ENCODE measurements at regions not wholly inside any gene's neighbourhood (a gene's known extent, or its start where the extent isn't known, plus 50 kb on each side); places are given as distances from the start of the nearest gene placed in this dataset.

DNA sequence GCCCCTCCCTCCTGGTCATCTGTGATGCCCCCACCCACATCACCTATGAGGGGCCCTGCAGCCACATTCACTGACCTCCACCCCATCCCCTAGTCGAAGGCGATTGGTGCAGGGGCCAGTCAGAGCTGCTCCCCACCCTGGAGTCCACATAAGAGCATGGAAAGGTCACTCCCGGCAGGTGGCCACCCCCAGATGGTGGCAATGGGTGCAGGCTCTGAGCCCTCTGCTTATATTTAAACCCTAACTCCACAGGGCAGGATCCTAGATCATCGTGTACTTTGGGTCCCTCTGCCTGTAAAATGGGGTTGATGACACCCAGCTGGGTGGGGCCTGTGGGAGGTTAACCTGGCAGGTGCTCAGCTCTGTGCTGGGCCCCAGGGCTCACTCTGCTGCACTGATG, 186.8 kb upstream of the C1orf174 start:
- intact Hi-C loops (cut with micrococcal nuclease; ENCODE audit: unreplicated experiment) (no loop called here), in situ Hi-C loops (cut with HindIII; ENCODE audit: low pct_unique_long_range_greater_than_20kb, low sequenced_read_pairs) (no loop called here)
- ChIA-PET CTCF (no interaction called here), POLR2A (no interaction called here)
- TF ChIP-seq, protein P1, sequence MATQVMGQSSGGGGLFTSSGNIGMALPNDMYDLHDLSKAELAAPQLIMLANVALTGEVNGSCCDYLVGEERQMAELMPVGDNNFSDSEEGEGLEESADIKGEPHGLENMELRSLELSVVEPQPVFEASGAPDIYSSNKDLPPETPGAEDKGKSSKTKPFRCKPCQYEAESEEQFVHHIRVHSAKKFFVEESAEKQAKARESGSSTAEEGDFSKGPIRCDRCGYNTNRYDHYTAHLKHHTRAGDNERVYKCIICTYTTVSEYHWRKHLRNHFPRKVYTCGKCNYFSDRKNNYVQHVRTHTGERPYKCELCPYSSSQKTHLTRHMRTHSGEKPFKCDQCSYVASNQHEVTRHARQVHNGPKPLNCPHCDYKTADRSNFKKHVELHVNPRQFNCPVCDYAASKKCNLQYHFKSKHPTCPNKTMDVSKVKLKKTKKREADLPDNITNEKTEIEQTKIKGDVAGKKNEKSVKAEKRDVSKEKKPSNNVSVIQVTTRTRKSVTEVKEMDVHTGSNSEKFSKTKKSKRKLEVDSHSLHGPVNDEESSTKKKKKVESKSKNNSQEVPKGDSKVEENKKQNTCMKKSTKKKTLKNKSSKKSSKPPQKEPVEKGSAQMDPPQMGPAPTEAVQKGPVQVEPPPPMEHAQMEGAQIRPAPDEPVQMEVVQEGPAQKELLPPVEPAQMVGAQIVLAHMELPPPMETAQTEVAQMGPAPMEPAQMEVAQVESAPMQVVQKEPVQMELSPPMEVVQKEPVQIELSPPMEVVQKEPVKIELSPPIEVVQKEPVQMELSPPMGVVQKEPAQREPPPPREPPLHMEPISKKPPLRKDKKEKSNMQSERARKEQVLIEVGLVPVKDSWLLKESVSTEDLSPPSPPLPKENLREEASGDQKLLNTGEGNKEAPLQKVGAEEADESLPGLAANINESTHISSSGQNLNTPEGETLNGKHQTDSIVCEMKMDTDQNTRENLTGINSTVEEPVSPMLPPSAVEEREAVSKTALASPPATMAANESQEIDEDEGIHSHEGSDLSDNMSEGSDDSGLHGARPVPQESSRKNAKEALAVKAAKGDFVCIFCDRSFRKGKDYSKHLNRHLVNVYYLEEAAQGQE (IDR thresholded peaks at IDR 0.05; ENCODE audit: insufficient read depth in 1 of 2, low read depth in 2 of 2, low read length in 1 of 2) = no peak
- no peak for TF ChIP-seq SIN3A (IDR thresholded peaks at IDR 0.05; ENCODE audit: borderline replicate concordance, insufficient read depth, low read depth, low read length)
- TF ChIP-seq TCF7L2 (IDR thresholded peaks at IDR 0.05; ENCODE audit: low read depth, low read length) = no peak
- TF ChIP-seq, protein P2, sequence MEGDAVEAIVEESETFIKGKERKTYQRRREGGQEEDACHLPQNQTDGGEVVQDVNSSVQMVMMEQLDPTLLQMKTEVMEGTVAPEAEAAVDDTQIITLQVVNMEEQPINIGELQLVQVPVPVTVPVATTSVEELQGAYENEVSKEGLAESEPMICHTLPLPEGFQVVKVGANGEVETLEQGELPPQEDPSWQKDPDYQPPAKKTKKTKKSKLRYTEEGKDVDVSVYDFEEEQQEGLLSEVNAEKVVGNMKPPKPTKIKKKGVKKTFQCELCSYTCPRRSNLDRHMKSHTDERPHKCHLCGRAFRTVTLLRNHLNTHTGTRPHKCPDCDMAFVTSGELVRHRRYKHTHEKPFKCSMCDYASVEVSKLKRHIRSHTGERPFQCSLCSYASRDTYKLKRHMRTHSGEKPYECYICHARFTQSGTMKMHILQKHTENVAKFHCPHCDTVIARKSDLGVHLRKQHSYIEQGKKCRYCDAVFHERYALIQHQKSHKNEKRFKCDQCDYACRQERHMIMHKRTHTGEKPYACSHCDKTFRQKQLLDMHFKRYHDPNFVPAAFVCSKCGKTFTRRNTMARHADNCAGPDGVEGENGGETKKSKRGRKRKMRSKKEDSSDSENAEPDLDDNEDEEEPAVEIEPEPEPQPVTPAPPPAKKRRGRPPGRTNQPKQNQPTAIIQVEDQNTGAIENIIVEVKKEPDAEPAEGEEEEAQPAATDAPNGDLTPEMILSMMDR (IDR thresholded peaks at IDR 0.05) = no peak
- TF ChIP-seq POLR2AphosphoS5 (IDR thresholded peaks at IDR 0.05; ENCODE audit: low read depth, low read length) = no peak
- H3K4me3 ChIP-seq (ENCODE audit: low read depth in 2 of 2, low read length in 2 of 2) = no peak overlapping the region
- no peaks in the 10 kb centered on the region for H3K9me3 ChIP-seq (ENCODE audit: control insufficient read depth, insufficient read depth, low read depth, low read length)
- no peak overlapping the region for H3K27ac ChIP-seq (ENCODE audit: low read length)
- no peak for ATAC-seq
- no peaks in the 10 kb centered on the region for H3K4me1 ChIP-seq (ENCODE audit: control insufficient read depth, insufficient read depth, low read length)
- BruUV-seq (replicated peaks) = no TSS peak
- H3K27me3 ChIP-seq (ENCODE audit: control insufficient read depth, insufficient read depth, low read length) = peaks cover 3% of the 10 kb centered on the region; the same call in 1 of the 2 replicates
- DNase-seq (ENCODE audit: low read depth, low spot score) = no peak
- H3K36me3 ChIP-seq (ENCODE audit: control insufficient read depth, insufficient read depth, low read length) = no peaks in the 10 kb centered on the region

DNA sequence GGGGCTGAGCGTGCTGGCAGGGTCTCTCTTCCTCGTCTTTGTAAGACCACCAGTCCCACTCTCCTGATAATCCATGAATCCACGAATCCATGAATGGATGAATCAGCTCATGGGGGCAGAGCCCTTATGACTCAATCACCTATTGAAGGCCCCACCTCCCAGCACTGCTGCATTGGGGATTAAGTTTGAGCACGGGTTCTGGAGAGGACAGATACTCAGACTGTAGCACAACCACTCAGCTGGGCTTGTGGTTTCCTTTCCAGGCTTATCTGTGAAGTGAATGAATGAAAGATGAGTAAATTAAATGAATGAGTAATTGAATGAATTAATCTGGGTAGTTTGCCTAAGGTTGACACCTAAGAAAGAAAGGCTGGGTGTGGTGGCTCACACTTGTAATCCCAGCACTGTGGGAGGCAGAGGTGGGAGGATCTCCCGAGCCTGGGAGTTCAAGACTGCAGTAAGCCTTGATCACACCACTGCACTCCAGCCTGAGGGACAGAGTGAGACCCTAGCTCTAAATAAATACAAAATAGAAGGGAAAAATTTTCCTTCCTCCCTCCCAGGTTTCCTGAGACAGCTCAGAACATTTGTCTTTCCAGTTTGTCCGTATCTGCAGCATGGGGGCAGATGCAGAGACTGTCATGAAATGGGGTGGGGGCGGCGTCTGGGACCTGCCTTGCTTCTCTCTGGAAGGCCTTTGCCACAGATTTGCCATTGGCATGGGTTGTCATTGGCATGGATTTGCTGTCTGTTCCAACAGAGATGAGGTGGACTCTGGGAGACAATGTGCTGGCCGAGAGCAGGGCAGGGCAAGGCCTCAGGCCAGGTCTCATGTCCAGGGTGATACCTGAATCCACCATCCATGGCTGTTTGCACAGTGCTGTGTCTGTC, 187.7 kb upstream of the C1orf174 start:
- Histone ChIP-seq H3K4me1 (ENCODE audit: control insufficient read depth, insufficient read depth, low read length) (no peaks in the 10 kb centered on the region), H3K4me3 (ENCODE audit: low read depth in 2 of 2, low read length in 2 of 2) (no peak overlapping the region), H3K9me3 (ENCODE audit: control insufficient read depth, insufficient read depth, low read depth, low read length) (no peaks in the 10 kb centered on the region), H3K27ac (ENCODE audit: low read length) (no peak overlapping the region), H3K36me3 (ENCODE audit: control insufficient read depth, insufficient read depth, low read length) (no peaks in the 10 kb centered on the region), H3K27me3 (ENCODE audit: control insufficient read depth, insufficient read depth, low read length) (peaks cover 3% of the 10 kb centered on the region; the same call in 1 of the 2 replicates)
- no peak for DNase-seq (ENCODE audit: low read depth, low spot score)
- CTCF ChIA-PET = no interaction called here
- in situ Hi-C loops (cut with HindIII; ENCODE audit: low pct_unique_long_range_greater_than_20kb, low sequenced_read_pairs) (no loop called here), intact Hi-C loops (cut with micrococcal nuclease; ENCODE audit: unreplicated experiment) (no loop called here)
- no peak for ATAC-seq
- BruUV-seq (replicated peaks) = no TSS peak
- TF ChIP-seq, protein P2 (IDR thresholded peaks at IDR 0.05) = no peak
- TF ChIP-seq, protein P1 (IDR thresholded peaks at IDR 0.05; ENCODE audit: insufficient read depth in 1 of 2, low read depth in 2 of 2, low read length in 1 of 2) = no peak
- no peak for TF ChIP-seq POLR2AphosphoS5 (IDR thresholded peaks at IDR 0.05; ENCODE audit: low read depth, low read length)
- no peak for TF ChIP-seq SIN3A (IDR thresholded peaks at IDR 0.05; ENCODE audit: borderline replicate concordance, insufficient read depth, low read depth, low read length)
- no peak for TF ChIP-seq TCF7L2 (IDR thresholded peaks at IDR 0.05; ENCODE audit: low read depth, low read length)
- POLR2A ChIA-PET = no interaction called here

Measured in Panc1 (cell line).